ENCODE measurements at regions not wholly inside any gene's neighbourhood (a gene's known extent, or its start where the extent isn't known, plus 50 kb on each side); places are given as distances from the start of the nearest gene placed in this dataset.

DNA sequence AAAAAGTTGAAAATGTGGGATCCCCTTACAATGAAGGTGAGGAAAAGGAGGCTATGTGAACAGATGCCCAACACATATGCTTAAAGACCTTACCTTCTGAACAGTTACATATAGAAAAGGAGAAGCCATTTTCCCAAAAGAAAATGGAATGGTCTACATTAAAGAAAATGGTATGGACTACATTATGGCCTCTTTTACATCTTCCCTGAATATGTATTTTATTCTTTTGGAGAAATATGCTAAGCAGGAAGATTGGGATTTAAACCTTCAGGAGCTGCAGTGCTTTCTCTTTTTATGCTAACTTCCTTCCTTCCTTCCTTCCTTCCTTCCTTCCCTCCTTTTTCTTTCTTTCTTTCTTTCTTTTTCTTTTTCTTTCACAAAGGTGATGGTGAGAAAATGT lies 155.4 kb downstream of the SEC23IP start:
- POLR2A ChIA-PET = no interaction called here
- no peak for ATAC-seq
- DNase-seq (ENCODE audit: low spot score) = no peak

DNA sequence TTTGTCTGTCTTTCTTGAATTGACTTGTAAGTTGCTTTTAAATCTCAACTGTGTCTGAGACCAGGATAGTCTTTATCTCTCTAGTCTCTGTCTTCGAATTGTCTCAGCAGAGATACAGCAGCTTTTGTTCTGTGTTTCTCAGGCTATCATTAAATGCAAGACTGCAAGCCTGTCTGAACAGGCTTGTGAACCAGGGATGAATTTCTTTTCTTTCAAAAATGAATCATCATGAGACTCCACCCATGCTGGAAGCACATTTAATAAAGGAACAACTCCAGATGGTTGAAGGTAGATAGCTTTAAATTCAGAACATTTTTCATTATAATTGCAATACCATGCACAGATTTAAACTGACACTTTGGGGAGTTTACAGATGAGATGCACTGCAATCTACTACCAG lies 155.9 kb downstream of the SEC23IP start:
- peaks cover 2% of the 10 kb centered on the region; the same call in 1 of the 2 replicates for H3K27me3 Mint-ChIP-seq (ENCODE audit: low read depth)
- POLR2A ChIA-PET = no interaction called here
- ATAC-seq = no peak
- TF ChIP-seq ZNF138 (CRISPR knock-in tag; conservative IDR thresholded peaks at IDR 0.05) (no peak), HMGA2 (CRISPR knock-in tag; IDR thresholded peaks at IDR 0.05) (no peak), ESRRA (CRISPR knock-in tag; IDR thresholded peaks at IDR 0.05; ENCODE audit: borderline replicate concordance) (no peak)
- TF ChIP-seq, protein P1, sequence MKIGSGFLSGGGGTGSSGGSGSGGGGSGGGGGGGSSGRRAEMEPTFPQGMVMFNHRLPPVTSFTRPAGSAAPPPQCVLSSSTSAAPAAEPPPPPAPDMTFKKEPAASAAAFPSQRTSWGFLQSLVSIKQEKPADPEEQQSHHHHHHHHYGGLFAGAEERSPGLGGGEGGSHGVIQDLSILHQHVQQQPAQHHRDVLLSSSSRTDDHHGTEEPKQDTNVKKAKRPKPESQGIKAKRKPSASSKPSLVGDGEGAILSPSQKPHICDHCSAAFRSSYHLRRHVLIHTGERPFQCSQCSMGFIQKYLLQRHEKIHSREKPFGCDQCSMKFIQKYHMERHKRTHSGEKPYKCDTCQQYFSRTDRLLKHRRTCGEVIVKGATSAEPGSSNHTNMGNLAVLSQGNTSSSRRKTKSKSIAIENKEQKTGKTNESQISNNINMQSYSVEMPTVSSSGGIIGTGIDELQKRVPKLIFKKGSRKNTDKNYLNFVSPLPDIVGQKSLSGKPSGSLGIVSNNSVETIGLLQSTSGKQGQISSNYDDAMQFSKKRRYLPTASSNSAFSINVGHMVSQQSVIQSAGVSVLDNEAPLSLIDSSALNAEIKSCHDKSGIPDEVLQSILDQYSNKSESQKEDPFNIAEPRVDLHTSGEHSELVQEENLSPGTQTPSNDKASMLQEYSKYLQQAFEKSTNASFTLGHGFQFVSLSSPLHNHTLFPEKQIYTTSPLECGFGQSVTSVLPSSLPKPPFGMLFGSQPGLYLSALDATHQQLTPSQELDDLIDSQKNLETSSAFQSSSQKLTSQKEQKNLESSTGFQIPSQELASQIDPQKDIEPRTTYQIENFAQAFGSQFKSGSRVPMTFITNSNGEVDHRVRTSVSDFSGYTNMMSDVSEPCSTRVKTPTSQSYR (CRISPR knock-in tag; IDR thresholded peaks at IDR 0.05) = no peak
- TF ChIP-seq, protein P2, sequence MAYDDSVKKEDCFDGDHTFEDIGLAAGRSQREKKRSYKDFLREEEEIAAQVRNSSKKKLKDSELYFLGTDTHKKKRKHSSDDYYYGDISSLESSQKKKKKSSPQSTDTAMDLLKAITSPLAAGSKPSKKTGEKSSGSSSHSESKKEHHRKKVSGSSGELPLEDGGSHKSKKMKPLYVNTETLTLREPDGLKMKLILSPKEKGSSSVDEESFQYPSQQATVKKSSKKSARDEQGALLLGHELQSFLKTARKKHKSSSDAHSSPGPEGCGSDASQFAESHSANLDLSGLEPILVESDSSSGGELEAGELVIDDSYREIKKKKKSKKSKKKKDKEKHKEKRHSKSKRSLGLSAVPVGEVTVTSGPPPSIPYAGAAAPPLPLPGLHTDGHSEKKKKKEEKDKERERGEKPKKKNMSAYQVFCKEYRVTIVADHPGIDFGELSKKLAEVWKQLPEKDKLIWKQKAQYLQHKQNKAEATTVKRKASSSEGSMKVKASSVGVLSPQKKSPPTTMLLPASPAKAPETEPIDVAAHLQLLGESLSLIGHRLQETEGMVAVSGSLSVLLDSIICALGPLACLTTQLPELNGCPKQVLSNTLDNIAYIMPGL (CRISPR knock-in tag; IDR thresholded peaks at IDR 0.05) = no peak

More for the DNA sequence above, 155.4 kb downstream of the SEC23IP start:
- peaks cover 33% of the 10 kb centered on the region for H3K4me1 Mint-ChIP-seq
- no peak overlapping the region for H3K4me3 Mint-ChIP-seq
- H3K27me3 Mint-ChIP-seq (ENCODE audit: low read depth) = peaks cover 2% of the 10 kb centered on the region; the same call in 1 of the 2 replicates
- TF ChIP-seq NR3C1 (CRISPR knock-in tag; conservative IDR thresholded peaks at IDR 0.05; ENCODE audit: low read depth) (no peak), ESRRA (CRISPR knock-in tag; IDR thresholded peaks at IDR 0.05; ENCODE audit: borderline replicate concordance) (no peak), MYBL2 (CRISPR knock-in tag; IDR thresholded peaks at IDR 0.05) (no peak), NR2C2 (CRISPR knock-in tag; IDR thresholded peaks at IDR 0.05) (no peak), TEAD4 (CRISPR knock-in tag; IDR thresholded peaks at IDR 0.05) (no peak), KAT7 (CRISPR knock-in tag; IDR thresholded peaks at IDR 0.05; ENCODE audit: borderline replicate concordance) (no peak), ZNF219 (CRISPR knock-in tag; IDR thresholded peaks at IDR 0.05; ENCODE audit: borderline replicate concordance) (no peak), ELF4 (CRISPR knock-in tag; IDR thresholded peaks at IDR 0.05; ENCODE audit: low read depth) (no peak), SP1 (CRISPR knock-in tag; conservative IDR thresholded peaks at IDR 0.05) (no peak), RORB (CRISPR knock-in tag; IDR thresholded peaks at IDR 0.05) (no peak), ZNF396 (CRISPR knock-in tag; IDR thresholded peaks at IDR 0.05; ENCODE audit: borderline replicate concordance) (no peak), GRHL2 (CRISPR knock-in tag; IDR thresholded peaks at IDR 0.05; ENCODE audit: insufficient replicate concordance, severe bottlenecking) (no peak), OVOL2 (CRISPR knock-in tag; IDR thresholded peaks at IDR 0.05; ENCODE audit: borderline replicate concordance) (no peak), ZNF423 (CRISPR knock-in tag; IDR thresholded peaks at IDR 0.05) (no peak)
- TF ChIP-seq, protein P3, sequence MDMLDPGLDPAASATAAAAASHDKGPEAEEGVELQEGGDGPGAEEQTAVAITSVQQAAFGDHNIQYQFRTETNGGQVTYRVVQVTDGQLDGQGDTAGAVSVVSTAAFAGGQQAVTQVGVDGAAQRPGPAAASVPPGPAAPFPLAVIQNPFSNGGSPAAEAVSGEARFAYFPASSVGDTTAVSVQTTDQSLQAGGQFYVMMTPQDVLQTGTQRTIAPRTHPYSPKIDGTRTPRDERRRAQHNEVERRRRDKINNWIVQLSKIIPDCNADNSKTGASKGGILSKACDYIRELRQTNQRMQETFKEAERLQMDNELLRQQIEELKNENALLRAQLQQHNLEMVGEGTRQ (CRISPR knock-in tag; IDR thresholded peaks at IDR 0.05) = no peak
- TF ChIP-seq, protein P4, sequence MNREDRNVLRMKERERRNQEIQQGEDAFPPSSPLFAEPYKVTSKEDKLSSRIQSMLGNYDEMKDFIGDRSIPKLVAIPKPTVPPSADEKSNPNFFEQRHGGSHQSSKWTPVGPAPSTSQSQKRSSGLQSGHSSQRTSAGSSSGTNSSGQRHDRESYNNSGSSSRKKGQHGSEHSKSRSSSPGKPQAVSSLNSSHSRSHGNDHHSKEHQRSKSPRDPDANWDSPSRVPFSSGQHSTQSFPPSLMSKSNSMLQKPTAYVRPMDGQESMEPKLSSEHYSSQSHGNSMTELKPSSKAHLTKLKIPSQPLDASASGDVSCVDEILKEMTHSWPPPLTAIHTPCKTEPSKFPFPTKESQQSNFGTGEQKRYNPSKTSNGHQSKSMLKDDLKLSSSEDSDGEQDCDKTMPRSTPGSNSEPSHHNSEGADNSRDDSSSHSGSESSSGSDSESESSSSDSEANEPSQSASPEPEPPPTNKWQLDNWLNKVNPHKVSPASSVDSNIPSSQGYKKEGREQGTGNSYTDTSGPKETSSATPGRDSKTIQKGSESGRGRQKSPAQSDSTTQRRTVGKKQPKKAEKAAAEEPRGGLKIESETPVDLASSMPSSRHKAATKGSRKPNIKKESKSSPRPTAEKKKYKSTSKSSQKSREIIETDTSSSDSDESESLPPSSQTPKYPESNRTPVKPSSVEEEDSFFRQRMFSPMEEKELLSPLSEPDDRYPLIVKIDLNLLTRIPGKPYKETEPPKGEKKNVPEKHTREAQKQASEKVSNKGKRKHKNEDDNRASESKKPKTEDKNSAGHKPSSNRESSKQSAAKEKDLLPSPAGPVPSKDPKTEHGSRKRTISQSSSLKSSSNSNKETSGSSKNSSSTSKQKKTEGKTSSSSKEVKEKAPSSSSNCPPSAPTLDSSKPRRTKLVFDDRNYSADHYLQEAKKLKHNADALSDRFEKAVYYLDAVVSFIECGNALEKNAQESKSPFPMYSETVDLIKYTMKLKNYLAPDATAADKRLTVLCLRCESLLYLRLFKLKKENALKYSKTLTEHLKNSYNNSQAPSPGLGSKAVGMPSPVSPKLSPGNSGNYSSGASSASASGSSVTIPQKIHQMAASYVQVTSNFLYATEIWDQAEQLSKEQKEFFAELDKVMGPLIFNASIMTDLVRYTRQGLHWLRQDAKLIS (CRISPR knock-in tag; IDR thresholded peaks at IDR 0.05; ENCODE audit: borderline replicate concordance) = no peak
- TF ChIP-seq, protein P2 (CRISPR knock-in tag; IDR thresholded peaks at IDR 0.05) = no peak
- TF ChIP-seq, protein P5, sequence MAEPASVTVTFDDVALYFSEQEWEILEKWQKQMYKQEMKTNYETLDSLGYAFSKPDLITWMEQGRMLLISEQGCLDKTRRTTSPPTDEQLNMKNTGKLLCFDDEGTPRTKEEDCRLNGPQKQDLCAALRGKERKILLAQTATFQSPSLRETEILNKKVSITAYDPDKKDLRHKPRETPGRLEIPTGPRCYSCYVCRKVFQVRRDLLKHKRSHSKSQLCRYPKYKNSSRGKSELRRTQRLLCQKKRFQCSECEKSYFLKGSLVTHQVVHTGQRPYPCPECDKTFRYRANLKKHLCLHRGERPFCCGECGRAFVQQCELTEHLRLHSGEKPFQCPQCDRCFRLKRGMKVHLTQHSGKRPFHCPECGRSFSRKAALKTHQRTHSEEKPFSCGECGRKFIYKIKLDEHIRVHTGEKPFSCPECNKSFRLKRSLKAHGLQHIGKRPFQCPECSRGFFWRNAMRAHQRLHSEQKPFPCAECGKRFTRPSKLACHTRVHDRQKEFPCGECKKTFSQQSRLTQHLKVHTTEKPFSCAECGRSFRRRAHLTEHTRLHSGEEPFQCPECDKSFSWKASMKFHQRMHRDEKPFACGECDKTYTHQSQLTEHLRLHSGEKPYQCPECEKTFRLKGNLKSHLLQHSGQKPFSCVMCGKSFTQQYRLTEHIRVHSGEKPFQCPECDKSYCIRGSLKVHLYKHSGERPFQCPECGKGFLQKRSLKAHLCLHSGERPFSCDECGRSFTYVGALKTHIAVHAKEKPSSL (CRISPR knock-in tag; conservative IDR thresholded peaks at IDR 0.05) = no peak
- H3K36me3 Mint-ChIP-seq = no peaks in the 10 kb centered on the region
- H3K27ac Mint-ChIP-seq = no peak overlapping the region
- CTCF ChIA-PET = no interaction called here
- H3K9me3 Mint-ChIP-seq = peaks cover 13% of the 10 kb centered on the region

More for the DNA sequence above, 155.9 kb downstream of the SEC23IP start:
- CTCF ChIA-PET = no interaction called here
- no peak for DNase-seq (ENCODE audit: low spot score)
- Mint-ChIP-seq H3K4me3 (no peak overlapping the region), H3K4me1 (peaks cover 33% of the 10 kb centered on the region), H3K27ac (no peak overlapping the region), H3K9me3 (peaks cover 8% of the 10 kb centered on the region), H3K36me3 (no peaks in the 10 kb centered on the region)
